ENCODE measurements at regions not wholly inside any gene's neighbourhood (a gene's known extent, or its start where the extent isn't known, plus 50 kb on each side); places are given as distances from the start of the nearest gene placed in this dataset.

- TF ChIP-seq CTCF (IDR thresholded peaks at IDR 0.05) (no peak), PREB (CRISPR knock-in tag; IDR thresholded peaks at IDR 0.05; ENCODE audit: borderline replicate concordance) (no peak), USF1 (CRISPR knock-in tag; IDR thresholded peaks at IDR 0.05) (no peak), NR2C2 (CRISPR knock-in tag; IDR thresholded peaks at IDR 0.05) (no peak), PRDM15 (CRISPR knock-in tag; IDR thresholded peaks at IDR 0.05) (no peak), ATF3 (CRISPR knock-in tag; conservative IDR thresholded peaks at IDR 0.05) (no peak), FOXP4 (CRISPR knock-in tag; IDR thresholded peaks at IDR 0.05) (no peak), MAX (CRISPR knock-in tag; IDR thresholded peaks at IDR 0.05) (no peak), FOXK1 (CRISPR knock-in tag; IDR thresholded peaks at IDR 0.05) (no peak), FOXJ3 (CRISPR knock-in tag; IDR thresholded peaks at IDR 0.05; ENCODE audit: borderline replicate concordance) (no peak)
Measured at GRCh38 chr13:65855242-65855805, 1374.8 kb downstream of the PCDH9 start.
